OCI-LY3 (cell line): ENCODE measurements at regions not wholly inside any gene's neighbourhood (a gene's known extent, or its start where the extent isn't known, plus 50 kb on each side); places are given as distances from the start of the nearest gene placed in this dataset.

Experiments used
- EZH2phosphoT487 ChIP-seq: fragments of 200-600 bp; shearing (Covaris generic); IDR thresholded peaks from 2 replicates; pipeline ENCODE4 v1.6.1; 2018; ENCODE audit warnings: antibody characterized with exemption, mixed run types, low read depth
- TF ChIP-seq, protein P1 (sequence below): fragments of 200-600, 300-600 bp; sonication (generic); IDR thresholded peaks from 2 replicates; pipeline ENCODE4 v1.5.1; 2014; ENCODE audit warnings: antibody characterized with exemption, low read length, low read depth

DNA sequence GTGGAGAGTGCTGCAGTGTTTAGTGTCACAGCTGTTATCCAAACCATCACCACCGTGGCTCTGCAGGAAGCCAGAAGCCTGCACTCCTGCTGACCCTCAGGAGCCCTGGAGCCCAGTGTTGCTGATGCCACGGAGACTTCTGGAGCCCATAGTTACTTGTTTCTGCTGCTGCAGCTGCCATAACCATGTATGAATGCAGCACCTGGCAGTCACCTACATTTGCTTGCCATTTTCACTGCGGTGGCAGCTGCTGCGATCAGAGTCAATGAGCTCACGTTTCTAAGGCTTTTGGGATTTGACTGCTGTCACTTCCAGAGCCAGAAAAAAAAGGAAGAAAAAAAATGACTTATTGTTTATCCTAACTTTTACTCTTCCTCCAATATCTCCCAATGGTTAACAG, 299.2 kb upstream of the THRB start:
- TF ChIP-seq, protein P1, sequence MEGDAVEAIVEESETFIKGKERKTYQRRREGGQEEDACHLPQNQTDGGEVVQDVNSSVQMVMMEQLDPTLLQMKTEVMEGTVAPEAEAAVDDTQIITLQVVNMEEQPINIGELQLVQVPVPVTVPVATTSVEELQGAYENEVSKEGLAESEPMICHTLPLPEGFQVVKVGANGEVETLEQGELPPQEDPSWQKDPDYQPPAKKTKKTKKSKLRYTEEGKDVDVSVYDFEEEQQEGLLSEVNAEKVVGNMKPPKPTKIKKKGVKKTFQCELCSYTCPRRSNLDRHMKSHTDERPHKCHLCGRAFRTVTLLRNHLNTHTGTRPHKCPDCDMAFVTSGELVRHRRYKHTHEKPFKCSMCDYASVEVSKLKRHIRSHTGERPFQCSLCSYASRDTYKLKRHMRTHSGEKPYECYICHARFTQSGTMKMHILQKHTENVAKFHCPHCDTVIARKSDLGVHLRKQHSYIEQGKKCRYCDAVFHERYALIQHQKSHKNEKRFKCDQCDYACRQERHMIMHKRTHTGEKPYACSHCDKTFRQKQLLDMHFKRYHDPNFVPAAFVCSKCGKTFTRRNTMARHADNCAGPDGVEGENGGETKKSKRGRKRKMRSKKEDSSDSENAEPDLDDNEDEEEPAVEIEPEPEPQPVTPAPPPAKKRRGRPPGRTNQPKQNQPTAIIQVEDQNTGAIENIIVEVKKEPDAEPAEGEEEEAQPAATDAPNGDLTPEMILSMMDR: no peak
- TF ChIP-seq EZH2phosphoT487: no peak
